SU-DHL-6 (cell line): ENCODE measurements at regions not wholly inside any gene's neighbourhood (a gene's known extent, or its start where the extent isn't known, plus 50 kb on each side); places are given as distances from the start of the nearest gene placed in this dataset.

ENCODE experiments used
- H2AFZ ChIP-seq: fragments of 200-600 bp; sonication (generic); 2 replicates; pipeline ENCODE4 v1.6.1; 2014; ENCODE audit warnings: low read depth, mild to moderate bottlenecking, moderate library complexity, mixed read lengths, antibody characterized with exemption, low read length; ENCODE audit not compliant: severe bottlenecking
- H3F3A ChIP-seq: fragments of 200-600 bp; shearing (Covaris generic); 2 replicates; pipeline ENCODE4 v1.6.0; 2016; ENCODE audit warnings: antibody characterized with exemption, mild to moderate bottlenecking; ENCODE audit not compliant: insufficient read depth
- H3K27ac ChIP-seq: fragments of 200-600 bp; sonication (generic); 2 replicates; pipeline ENCODE4 v1.5.1; 2016; ENCODE audit warnings: low read depth, mild to moderate bottlenecking, low read length, moderate library complexity, mixed read lengths
- H3K27me3 ChIP-seq: fragments of 200-600 bp; sonication (generic), shearing (Covaris generic); 2 replicates; pipeline ENCODE4 v1.6.0; 2014; ENCODE audit warnings: mild to moderate bottlenecking, low read length
- H3K36me3 ChIP-seq: fragments of 200-600 bp; sonication (generic); 2 replicates; pipeline ENCODE4 v1.6.1; 2014; ENCODE audit warnings: mild to moderate bottlenecking, low read length, mixed read lengths
- H3K4me2 ChIP-seq: fragments of 300-600, 200-600 bp; shearing (Covaris generic), sonication (generic); 2 replicates; pipeline ENCODE4 v1.6.0; 2014; ENCODE audit warnings: low read length, low read depth, mild to moderate bottlenecking; ENCODE audit not compliant: poor library complexity, severe bottlenecking
- H3K4me3 ChIP-seq: fragments of 200-600 bp; sonication (generic); 2 replicates; pipeline ENCODE4 v1.5.1; 2014; ENCODE audit warnings: antibody characterized with exemption, low read length, mild to moderate bottlenecking, mixed read lengths; ENCODE audit not compliant: insufficient read depth, poor library complexity, severe bottlenecking
- H3K79me2 ChIP-seq: fragments of 200-600 bp; sonication (generic); 2 replicates; pipeline ENCODE4 v1.6.1; 2014; ENCODE audit warnings: mild to moderate bottlenecking, low read length, moderate library complexity; ENCODE audit not compliant: insufficient read depth
- H3K9ac ChIP-seq: fragments of 200-600 bp; sonication (generic); 2 replicates; pipeline ENCODE4 v1.7.0; 2014; ENCODE audit warnings: mild to moderate bottlenecking, low read length
- H3K9me2 ChIP-seq: fragments of 200-600 bp; sonication (generic); replicated peaks from 2 replicates; pipeline ENCODE4 v1.6.1; 2014; ENCODE audit warnings: low read length; ENCODE audit not compliant: insufficient read depth
- H3K9me3 ChIP-seq: fragments of 200-600 bp; sonication (generic); 2 replicates; pipeline ENCODE4 v1.6.1; 2014; ENCODE audit warnings: low read length, mixed read lengths; ENCODE audit not compliant: insufficient read depth
- H4K20me1 ChIP-seq: fragments of 200-600 bp; sonication (generic); 2 replicates; pipeline ENCODE4 v1.6.1; 2014; ENCODE audit warnings: low read depth, mild to moderate bottlenecking, antibody characterized with exemption, low read length, moderate library complexity, mixed read lengths
- CTCF ChIP-seq: fragments of 200-600 bp; sonication (generic); IDR thresholded peaks from one replicate; pipeline ENCODE4 v1.5.1; 2017; ENCODE audit warnings: antibody characterized with exemption, mild to moderate bottlenecking, low read length, moderate library complexity; ENCODE audit not compliant: insufficient read depth, poor library complexity, severe bottlenecking
- EZH2phosphoT487 ChIP-seq: fragments of 200-600 bp; sonication (generic), shearing (Covaris generic); conservative IDR thresholded peaks from 2 replicates; pipeline ENCODE4 v1.6.1; 2018; ENCODE audit warnings: mild to moderate bottlenecking, antibody characterized with exemption, low read length, moderate library complexity, mixed read lengths

DNA sequence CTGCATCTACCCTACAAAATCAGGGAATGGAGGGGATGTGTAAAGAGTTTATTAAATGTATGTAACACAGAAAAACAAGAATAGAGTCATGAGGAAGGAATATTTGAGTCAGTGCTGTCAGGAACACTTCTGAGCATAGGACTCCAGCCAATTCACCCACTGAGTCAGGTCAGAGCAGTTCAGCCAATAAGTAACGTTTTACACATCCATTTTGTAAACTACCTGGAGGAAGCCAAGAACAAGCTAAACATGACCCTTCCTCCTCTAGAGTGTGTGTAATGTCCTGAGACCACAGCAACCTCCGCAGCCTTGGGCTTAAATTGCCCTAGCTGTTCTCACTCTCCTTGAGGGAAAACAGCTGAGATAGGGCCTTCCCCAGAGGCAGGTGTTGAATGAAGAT lies 691.5 kb upstream of the LRRN3 start:
- TF ChIP-seq CTCF (no peak), EZH2phosphoT487 (no peak)
- Histone ChIP-seq H3K36me3 (no peaks in the 10 kb centered on the region), H3K79me2 (no peaks in the 10 kb centered on the region), H3K9me2 (no peaks in the 10 kb centered on the region), H3F3A (no peaks in the 10 kb centered on the region), H3K9ac (no peak overlapping the region), H3K27me3 (no peaks in the 10 kb centered on the region), H3K9me3 (no peaks in the 10 kb centered on the region), H3K27ac (no peak overlapping the region), H3K4me3 (no peak overlapping the region), H2AFZ (no peak overlapping the region), H4K20me1 (no peaks in the 10 kb centered on the region), H3K4me2 (no peak overlapping the region)

DNA sequence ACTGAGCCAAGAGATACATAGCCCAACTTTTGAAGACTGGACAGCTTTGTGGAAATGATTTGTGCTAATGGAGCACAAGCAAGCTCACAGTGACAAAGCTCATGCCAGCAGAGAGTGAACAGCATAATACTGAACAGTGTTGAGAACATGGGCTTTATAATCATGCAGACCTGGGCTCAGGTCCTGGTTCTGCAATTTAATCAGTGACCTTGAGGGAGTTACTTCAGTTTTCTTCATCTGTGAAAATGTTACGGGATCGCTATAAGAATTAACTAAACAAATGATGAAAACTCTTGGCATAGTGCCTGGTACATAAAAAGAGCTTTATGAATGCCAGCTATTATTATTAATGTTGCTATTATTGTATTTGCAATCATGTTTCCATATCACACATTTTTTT lies 690.5 kb upstream of the LRRN3 start:
- Histone ChIP-seq H3K36me3 (no peaks in the 10 kb centered on the region), H3K9me3 (no peaks in the 10 kb centered on the region), H3K9me2 (no peaks in the 10 kb centered on the region), H3F3A (no peaks in the 10 kb centered on the region), H3K27ac (no peak overlapping the region), H4K20me1 (no peaks in the 10 kb centered on the region), H3K9ac (no peak overlapping the region), H3K27me3 (no peaks in the 10 kb centered on the region), H3K4me2 (no peak overlapping the region), H3K4me3 (no peak overlapping the region), H2AFZ (no peak overlapping the region), H3K79me2 (no peaks in the 10 kb centered on the region)
- TF ChIP-seq CTCF, result no peak
- no peak for TF ChIP-seq EZH2phosphoT487

DNA sequence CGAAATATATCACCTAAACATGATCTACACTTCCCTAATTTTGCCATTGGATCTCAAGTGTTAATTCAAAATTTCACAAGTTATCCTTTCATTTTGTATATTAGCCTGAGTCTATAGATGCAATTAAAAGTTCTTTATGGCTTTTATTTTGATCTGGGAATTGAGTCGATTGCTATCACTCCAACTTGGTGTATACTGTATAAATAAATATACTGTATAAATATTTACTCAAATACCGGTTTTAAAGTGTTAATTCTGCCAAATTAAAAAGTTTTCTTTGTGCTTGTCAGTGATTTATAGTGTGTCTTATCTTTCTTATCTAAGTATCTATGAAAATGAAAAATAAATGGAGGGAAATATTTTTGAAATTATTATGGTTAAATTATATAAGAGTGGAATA lies 683.7 kb upstream of the LRRN3 start:
- Histone ChIP-seq H3K4me2 (no peak overlapping the region), H3K9ac (no peak overlapping the region), H3K27me3 (no peaks in the 10 kb centered on the region), H3K36me3 (no peaks in the 10 kb centered on the region), H3K27ac (no peak overlapping the region), H2AFZ (no peak overlapping the region), H3K9me3 (no peaks in the 10 kb centered on the region), H3K9me2 (no peaks in the 10 kb centered on the region), H3K4me3 (no peak overlapping the region), H4K20me1 (no peaks in the 10 kb centered on the region), H3K79me2 (no peaks in the 10 kb centered on the region), H3F3A (no peaks in the 10 kb centered on the region)
- no peak for TF ChIP-seq EZH2phosphoT487
- no peak for TF ChIP-seq CTCF

DNA sequence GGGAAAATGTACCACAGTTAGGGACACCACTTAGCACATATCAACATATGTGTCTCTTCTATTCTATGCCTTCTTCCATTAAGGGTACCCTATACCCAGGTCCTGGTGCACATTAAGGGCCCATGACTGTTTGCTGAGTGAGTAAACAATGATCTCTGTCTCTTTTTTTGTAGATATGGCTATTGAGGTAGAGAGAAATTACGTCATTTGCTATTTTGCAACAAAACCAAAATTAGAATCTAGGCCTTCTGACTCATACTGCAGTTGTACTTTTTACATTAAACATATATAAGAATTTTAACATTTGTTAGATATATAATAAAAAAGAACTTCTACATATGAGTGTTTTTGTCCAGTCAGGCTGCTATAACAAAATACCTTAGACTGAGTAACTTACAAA lies 683.2 kb upstream of the LRRN3 start:
- H2AFZ ChIP-seq, result no peak overlapping the region

More for the DNA sequence above, 683.2 kb upstream of the LRRN3 start:
- TF ChIP-seq CTCF, result no peak
- TF ChIP-seq EZH2phosphoT487, result no peak
- Histone ChIP-seq H3K79me2 (no peaks in the 10 kb centered on the region), H3K4me3 (no peak overlapping the region), H4K20me1 (no peaks in the 10 kb centered on the region), H3K27me3 (no peaks in the 10 kb centered on the region), H3K9me2 (no peaks in the 10 kb centered on the region), H3K4me2 (no peak overlapping the region), H3K27ac (no peak overlapping the region), H3F3A (no peaks in the 10 kb centered on the region), H3K9me3 (no peaks in the 10 kb centered on the region), H3K36me3 (no peaks in the 10 kb centered on the region), H3K9ac (no peak overlapping the region)
